ENCODE measurements at regions not wholly inside any gene's neighbourhood (a gene's known extent, or its start where the extent isn't known, plus 50 kb on each side); places are given as distances from the start of the nearest gene placed in this dataset.

DNA sequence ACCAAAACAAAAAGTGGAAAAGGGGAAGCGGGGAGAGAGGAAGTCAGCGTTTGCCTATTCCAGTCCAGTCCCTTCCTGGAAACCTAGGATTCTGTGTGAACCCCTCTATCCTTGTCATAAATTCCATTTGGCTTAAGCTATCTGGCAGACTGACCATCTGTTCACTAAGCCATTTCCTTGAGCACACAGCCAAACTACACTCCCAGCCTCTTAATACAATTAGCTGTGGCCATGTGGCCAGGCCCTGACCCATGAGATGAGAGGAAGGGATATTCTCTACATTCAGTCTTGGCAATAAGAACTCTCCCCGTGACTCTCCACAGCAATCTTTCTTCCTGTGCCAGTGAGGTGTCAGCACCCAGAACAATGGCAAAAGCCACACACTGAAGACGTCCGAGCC is 424.8 kb downstream of the TLE1 start:
- peak; percentile 18 for DNase-seq (ENCODE audit: low read depth)

DNA sequence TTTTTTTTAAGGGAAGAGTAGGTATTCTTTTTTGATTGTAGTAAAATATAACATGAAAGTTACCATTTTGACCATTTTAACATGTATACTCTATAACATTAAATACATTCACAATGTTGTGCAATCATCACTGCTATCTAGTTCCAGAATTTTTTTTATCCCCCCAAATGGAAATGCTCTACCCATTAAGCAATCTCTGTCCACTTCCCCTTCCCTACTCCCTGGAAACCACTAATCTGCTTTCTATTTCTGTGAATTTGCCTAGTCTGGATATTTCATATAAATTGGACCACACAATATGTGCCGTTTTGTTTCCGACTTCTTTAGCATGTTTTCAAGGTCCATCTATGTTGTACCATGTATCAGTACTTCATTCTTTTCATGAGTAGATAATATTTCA is 429.5 kb downstream of the TLE1 start:
- DNase-seq (ENCODE audit: low read depth): no peak

DNA sequence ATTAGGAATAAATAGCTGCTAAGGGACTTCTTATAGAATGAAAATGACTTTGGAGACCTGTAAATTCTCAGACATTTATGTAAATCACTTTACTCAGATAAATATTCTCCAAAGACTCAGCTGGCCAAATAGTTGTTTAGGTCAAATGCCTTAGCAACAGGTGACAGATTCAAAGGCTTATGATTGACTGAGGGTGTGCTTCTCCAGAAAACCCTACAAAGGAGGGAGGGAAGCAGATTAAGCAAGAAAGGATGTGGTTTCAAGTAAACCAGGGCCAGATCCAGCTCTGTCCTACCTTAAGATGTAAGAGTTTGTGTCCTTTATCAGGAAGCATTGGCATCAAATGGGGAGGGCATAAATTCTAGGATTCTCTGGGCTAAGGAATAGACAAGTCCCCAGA is 433.0 kb downstream of the TLE1 start:
- DNase-seq (ENCODE audit: low read depth): no peak

DNA sequence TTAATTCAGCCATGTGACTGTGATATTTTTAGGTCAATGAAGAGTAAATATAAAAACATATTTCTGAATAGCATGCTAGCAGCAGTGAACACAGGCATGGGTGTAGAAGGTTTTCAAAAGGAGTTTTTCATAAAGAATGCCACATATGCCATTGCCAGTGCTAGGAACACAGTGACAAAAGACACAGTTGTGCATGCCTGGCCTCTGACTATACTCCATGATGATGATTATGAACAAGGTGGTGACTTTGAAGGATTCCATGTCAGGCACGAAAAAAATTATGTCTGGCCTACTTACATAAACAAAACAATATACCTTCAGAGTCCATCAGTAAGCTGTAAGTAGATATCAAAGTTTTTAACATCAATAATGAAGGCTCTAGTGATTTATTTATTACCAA is 438.7 kb downstream of the TLE1 start:
- DNase-seq (ENCODE audit: low read depth): no peak

DNA sequence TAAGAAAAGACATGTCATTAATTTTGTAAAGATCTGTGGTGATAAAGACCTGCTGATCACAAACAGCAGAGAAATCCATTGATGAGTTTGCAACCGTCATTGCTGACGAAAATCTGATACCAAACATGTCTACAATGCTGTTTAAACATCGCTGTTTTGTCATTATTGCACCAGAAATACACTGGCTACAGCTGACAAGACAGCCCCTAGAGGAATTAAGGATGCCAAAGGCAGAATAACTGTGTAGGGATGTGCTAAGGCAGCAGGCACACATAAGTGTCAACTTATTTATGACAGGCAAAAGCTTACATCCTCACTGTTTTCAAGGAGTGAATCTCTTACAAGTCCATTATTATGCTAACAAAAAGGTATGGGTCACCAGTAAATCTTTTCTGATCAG is 439.3 kb downstream of the TLE1 start:
- DNase-seq (ENCODE audit: low read depth): no peak

DNA sequence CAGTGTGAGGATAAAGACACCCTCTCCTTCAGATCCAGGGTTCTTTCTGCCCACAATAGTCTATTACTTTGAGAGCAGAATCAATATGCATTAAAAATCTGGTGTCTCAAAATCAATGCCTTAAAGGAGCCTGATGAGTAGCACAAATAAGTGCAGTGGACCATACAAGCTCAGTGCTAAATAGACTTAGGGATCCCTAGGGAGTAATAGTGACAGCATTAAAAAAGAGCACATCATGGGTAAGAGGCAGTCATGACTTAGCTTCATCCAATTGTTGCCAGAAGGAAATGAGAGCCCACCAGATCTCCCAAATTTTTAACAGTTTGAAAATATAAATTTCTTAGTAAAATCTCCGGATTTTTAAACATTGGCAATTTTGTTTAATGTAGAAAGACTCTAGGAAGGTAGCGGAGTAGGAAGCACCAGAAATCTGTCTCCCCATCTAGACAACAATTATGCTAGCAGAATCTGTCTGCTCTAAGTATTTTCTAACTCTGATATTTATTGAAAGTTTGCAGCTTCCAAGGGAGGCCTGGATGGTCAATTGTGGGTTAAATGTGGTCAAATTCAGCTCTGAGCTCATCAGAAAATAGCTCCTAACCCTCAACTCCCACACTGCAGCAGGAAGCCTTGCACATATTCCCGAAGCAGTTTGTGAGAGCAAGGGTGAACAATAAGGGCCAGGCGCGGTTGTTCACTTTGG is 443.9 kb downstream of the TLE1 start:
- DNase-seq (ENCODE audit: low read depth): no peak

DNA sequence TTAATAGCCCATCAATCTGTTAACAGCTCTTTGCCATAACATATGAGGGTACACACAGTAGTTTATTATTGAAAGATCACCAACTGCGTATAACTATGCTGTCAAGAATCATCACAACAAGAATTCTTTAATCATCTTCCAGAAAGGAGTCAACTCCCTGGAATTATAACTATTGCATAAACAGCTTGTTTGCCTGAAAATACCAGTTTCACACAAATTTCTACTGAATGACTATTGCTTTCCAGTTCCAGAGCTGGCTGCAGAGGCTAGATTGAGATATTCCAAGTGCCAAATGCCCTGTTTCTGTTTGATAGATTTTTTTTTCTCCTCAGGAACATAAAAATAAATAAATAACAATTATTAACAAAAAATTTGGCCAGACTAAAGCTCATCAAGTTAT is 444.7 kb downstream of the TLE1 start:
- no peak for DNase-seq (ENCODE audit: low read depth)

DNA sequence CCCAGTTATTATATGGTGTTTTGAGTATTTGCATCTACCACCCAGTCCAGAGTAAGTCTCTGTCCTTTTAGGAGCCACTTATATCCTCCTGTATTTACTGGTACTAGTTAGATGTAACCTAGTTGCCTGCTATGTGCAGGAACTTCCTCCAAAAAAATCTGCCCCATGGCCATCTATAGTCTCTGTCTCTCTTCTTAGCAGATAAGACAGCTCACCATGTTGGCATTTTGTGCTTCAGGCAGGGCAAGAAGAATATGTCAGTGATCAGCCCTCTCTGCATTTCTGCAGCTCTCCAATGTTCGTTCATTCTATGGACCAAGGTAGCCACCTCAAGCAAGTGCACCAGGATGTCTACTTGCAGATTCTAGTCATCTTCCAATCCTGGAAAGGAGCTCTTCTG is 446.5 kb downstream of the TLE1 start:
- DNase-seq (ENCODE audit: low read depth): no peak

DNA sequence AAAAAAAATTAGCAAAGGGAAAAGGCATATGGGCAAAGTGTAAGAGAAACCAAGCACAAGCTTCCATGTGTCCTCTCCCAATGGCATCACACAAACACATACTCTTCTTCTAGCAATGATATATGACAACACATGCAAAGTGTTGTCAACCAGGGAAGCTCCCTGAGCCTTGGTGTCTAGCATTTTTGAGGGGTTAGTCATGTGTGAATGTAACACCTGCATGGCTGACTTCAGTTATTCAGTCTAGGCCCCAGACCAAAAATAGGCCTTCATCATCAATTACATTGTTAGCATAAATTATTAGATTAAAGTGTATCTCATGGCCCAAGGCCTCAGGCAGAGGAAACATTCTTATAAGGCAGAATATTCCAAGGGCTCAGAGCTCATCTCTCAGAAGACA is 450.0 kb downstream of the TLE1 start:
- DNase-seq (ENCODE audit: low read depth): peak; percentile 11

DNA sequence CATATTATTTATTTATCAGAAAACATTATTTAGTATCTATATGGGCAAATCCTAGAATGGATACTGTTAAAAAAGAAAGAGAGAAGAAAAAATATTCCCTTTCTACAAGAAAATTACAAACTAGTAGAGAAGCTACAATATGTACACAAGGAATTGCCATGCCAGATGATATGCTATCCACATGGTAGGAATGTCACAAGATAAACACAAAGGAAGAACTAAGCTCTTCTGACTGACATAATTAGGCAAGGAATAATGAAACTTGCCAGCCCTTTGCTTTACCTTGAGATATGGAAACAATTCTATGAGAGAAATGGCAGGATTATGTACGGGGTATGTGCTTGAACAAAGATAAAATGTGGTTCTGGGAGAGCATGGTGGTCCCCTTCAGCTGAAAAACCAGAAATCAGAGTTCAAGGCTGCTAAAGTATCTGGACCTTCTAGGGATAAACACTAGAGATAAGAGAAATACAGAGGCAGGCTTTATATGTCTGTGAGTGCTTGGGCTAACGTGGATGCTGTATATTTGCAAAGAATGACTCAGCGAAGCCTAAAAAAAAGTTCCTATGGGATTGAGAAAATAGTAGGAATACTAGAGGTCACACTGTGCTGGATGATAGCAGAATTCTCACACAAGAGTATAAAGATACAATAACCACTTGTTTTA is 451.6 kb downstream of the TLE1 start:
- no peak for DNase-seq (ENCODE audit: low read depth)

DNA sequence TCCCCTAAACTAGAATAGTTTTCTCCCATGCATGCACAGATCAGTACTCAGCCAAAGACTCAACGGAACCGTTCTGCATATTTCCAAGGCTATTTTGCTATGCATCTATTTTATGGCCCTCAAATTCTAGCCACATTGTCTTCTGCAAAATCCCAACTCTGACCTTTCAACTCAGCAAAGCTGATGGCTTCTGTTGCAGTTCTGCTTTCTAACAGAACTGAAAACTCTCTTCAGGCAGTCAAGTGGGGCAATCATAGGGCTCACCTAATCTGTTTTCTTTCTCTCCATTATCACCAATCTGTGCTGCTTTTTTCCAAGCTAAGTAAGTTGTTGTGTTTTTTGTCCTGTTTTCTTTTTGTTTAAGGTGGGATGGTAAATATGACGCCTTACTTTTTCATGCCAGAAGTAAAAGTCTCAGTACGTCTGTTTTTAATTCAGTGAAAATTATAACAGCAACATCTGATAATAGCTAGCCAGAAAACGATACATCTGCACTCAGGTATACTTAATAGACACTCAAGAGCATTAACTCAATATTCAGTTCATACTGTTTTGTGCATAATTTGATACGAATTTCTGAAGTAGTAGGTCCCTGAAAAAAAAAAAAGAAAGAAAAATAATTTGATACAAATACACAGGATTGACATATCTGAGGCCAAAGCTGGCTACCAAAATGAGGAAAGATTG is 454.3 kb downstream of the TLE1 start:
- DNase-seq (ENCODE audit: low read depth): no peak

DNA sequence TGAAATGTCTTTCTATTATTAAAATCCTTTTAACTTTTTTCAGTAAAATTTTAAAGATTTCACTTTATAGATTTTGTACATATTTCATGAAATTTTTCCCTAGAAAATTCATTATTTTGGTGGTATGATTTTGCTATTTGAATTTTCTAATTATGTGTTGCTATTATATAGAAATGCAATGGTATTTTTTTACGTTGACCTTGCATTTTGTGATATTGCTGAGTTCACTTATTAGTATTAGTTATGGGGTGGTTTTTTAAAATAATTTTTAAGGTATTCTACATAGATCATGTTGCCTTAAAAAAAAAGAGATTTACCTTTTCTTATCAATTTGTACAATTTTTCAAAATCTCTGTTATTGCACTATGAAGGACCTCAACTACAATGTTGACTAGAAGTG is 458.3 kb downstream of the TLE1 start:
- DNase-seq (ENCODE audit: low read depth): no peak

DNA sequence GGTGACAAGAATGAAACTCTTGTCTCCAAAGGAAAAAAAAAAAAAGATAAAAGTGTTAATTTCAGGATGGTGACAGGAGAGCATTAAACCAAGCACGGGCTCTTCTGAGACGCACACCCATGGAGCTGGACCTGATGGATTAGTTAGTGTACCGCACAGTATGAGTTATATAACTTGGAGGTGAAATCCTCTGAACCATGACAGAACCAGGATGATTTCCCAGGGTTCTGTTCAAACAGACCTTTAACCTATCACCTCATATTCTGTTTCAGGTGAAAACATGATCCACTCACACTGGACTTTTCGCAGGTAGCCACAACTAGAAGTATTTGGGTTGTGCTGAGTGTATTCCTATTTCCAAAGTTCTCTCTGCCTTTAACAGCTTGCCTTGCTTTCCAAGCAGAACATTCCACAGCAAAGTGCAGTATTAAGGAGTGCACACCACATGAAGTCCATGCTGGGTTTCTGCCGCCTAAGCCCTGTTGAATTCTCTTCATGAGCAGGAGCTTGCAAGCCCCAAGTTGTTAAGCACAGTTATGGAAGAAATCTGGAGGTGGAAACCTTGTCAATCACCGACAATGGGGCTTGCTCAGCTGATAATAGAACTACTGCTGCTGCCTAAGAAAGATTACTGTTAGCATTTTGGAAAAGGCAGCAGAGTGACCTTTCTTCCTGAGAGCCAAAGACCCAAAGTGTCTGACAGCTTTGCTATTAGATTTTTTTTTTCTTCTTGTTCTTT is 461.7 kb downstream of the TLE1 start:
- DNase-seq (ENCODE audit: low read depth): no peak

DNA sequence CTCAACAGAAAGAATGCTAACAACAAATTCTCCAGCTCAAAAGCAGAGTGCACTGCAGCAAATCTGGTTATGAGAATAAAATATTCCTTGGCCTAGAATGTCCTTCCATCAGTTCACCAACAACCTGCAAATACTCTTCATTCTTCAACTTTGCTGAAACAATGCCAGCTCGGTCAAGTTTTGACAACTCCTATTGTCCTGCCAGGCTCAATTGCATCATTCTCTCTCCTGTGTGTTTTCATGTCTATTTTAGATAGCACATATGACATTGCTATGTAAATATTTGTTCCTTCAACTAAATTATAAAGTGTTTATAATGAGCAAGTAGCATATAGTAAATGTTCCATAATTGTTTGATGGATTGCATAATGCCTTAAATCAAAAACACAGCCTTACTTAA is 463.8 kb downstream of the TLE1 start:
- DNase-seq (ENCODE audit: low read depth): no peak

DNA sequence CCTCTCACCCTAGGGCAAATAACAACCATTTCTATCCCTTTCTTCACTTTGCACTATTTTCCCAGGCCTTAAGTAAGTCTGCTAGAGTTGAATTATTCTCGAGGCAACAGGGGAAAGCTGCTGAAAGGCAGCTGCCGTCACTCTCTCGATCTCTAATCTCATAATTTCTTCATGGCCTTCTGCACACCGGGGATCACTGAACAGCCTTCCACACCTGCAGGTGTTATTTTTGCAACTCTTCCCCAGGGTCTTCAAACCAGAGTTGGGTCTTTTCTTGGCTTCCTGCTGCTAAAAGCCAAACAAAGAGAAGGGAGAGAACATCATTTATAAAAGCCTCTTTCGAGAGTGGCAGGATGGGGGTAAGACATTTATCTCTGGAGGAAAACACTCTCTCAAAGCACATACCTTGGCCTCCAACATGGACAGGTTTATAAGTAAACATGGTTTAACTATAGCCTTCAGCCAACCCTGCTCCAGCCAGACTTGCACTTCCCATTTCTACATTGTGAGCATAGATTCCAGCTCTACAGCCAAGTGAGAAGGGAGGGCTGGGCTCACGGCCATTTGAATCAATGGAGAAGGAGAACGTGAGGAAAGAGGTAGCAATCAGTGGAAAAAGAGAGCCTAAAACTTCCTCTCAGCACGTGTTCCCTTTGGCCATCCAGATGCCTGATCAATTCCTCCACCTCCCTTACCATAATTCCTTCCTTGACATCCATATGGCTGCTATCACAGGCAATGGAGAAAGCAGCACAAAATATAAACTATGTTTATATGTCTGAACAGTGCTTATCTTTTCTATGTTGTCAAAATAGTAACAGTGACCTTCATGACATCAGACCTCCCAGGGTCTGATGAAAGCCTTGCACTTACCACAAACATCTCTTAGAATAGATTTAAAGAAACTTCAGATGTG is 464.9 kb downstream of the TLE1 start:
- DNase-seq (ENCODE audit: low read depth): peak; percentile 46

DNA sequence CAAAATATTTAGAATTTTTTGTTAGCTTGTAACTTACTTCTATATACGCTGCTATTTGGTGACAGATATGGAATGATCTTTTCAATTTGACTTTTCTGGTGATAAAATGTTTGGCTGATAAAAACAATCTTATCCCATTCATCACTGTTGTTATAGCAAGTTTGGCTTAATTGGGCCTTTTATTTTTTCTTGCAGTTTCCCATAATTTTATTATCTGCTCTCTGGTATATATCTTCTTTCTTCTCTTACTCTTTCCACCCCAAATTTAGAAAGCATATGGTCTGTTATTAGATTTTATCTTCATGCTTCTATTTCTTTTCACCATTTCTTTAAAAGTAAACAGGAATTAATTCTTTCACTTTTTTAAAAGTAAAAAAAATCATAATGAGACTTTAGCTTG is 474.4 kb downstream of the TLE1 start:
- no peak for DNase-seq (ENCODE audit: low read depth)

DNA sequence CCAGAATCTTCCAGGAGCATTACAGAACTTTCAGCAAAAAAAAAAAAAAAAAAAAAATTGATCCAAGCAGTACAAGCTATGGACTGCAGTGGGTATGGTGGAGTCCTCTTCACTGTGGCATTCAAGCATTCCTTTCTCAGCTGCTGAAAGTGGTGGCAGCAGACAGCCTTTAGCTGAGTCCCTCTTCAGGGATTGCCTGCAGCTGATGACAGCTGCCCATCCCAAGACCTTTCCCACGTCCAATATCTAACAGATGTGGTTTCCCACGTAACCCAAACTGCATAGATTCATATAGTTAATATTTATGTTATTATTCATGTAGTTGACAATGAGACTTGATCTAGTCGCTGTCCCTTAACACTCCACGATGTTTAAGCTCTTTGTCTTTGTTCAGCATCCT is 475.9 kb downstream of the TLE1 start:
- no peak for DNase-seq (ENCODE audit: low read depth)

DNA sequence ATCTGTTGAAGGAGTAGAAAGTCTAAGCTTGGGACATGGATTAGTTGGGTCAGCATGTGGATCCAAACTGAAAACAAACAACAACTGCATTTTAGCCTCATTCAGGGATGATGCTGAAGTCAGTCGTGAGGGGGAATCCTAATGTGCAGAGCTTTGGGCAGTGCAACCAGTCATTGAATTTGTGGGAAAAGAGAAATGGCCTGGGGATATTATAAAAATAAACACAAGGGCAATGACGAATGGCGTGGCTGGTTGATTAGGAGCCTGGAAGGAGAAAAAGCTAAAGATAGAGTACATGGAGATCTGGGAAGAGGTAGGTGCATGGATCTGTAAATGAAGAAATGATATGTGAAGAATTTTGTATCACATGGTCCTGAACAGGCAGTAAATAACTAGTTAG is 477.6 kb downstream of the TLE1 start:
- DNase-seq (ENCODE audit: low read depth): peak; percentile 84

DNA sequence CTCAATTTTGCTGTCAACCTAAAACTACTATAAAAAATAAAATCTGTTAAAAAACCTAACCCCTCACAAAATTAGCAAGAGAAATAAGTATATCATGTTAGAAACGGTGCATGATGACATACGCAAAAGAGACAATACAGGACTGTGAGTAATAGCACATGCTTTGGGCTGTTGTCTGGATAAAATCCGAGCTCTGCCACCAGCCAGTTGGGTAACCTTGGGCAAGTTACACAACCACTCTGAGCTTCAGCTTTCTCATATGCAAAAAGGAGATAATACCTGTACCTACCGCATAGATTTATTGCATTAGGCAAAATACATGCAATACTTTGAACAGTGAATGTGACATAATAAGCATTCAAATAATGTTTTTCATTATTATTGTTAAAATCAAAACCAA is 481.7 kb downstream of the TLE1 start:
- DNase-seq (ENCODE audit: low read depth): no peak

DNA sequence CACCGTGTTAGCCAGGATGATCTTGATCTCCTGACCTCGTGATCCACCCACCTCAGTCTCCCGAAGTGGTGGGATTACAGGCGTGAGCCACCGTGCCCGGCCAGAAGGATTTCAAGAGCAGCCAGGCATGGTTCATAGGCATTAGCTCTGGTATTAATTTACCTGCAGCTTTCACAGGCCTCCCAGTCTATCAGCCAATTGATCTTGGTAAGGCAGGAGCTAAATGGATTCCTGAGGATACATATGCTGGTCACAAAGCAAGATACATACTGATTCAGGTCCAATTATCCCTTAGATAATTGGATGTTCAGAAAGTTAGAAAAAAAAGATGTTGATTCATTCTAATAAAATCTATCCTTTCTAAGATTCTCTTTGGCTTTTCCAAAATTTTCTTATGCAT is 487.1 kb downstream of the TLE1 start:
- no peak for DNase-seq (ENCODE audit: low read depth)

DNA sequence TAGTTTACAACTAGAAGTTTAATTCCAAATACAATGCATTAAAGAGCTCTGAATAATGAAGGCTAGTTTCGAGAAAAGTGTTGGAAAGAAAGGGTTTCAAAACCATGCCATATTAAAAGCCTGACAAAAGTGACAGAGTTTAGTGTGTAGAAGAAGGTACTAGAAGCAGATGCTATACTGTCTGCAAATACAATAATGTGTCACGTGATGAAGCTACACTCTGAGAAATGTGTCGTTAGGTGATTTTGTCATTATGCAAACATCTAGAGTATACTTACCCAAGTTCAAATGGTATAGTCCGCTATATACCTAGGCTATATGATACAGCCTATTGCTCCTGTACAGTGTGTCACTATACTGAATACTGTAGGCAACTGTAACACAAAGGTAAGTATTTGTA is 494.1 kb downstream of the TLE1 start:
- no peak for DNase-seq (ENCODE audit: low read depth)
